ENCODE measurements at regions not wholly inside any gene's neighbourhood (a gene's known extent, or its start where the extent isn't known, plus 50 kb on each side); places are given as distances from the start of the nearest gene placed in this dataset.

- Histone ChIP-seq H3K27ac (no peak overlapping the region), H3K36me3 (no peaks in the 10 kb centered on the region), H3K27me3 (no peaks in the 10 kb centered on the region), H3K4me1 (peaks cover 0 to 2% of the 10 kb centered on the region in 2 donors), H3K4me3 (replicated peaks in 1 of 3) (no peak overlapping the region), H3K9me3 (no peaks in the 10 kb centered on the region)
- intact Hi-C loops (cut with DNase I), result no loop called here
- DNase-seq, result no peak
- TF ChIP-seq POLR2A (IDR thresholded peaks at IDR 0.05) (no peak), CTCF (IDR thresholded peaks at IDR 0.05) (no peak)
- 80 to 92% methylated on average over 5 of the region's 5 CpGs for WGBS, 2 donors
These were observed 155.4 kb upstream of the ARHGAP5 start for GRCh38 chr14:31921721-31922120.

GRCh38 chr14:31926123-31926522 lies 151.0 kb upstream of the ARHGAP5 start:
- no peak overlapping the region for H3K4me3 ChIP-seq (replicated peaks in 1 of 3)
- no peak overlapping the region for H3K27ac ChIP-seq
- WGBS, 2 donors, result 66 to 70% methylated on average over 1 of the region's 1 CpG
- H3K27me3 ChIP-seq, result no peaks in the 10 kb centered on the region
- DNase-seq, result no peak
- intact Hi-C loops (cut with DNase I), result no loop called here
- H3K4me1 ChIP-seq, result peaks cover 13 to 17% of the 10 kb centered on the region in 2 donors
- H3K36me3 ChIP-seq, result no peaks in the 10 kb centered on the region
- TF ChIP-seq POLR2A (IDR thresholded peaks at IDR 0.05) (no peak), CTCF (IDR thresholded peaks at IDR 0.05) (peak in 5 of 6 experiments; percentile 19 to 43 (median 41))
- H3K9me3 ChIP-seq, result no peaks in the 10 kb centered on the region

- H3K27ac ChIP-seq, result peak overlapping the region; percentile 14 to 53 (median 38)
- H3K27me3 ChIP-seq, result no peaks in the 10 kb centered on the region
- DNase-seq, result no peak
- 76 to 85% methylated on average over 6 of the region's 6 CpGs for WGBS, 2 donors
- peaks cover 13 to 17% of the 10 kb centered on the region in 2 donors for H3K4me1 ChIP-seq
- no peaks in the 10 kb centered on the region for H3K36me3 ChIP-seq
- intact Hi-C loops (cut with DNase I), result no loop called here
- TF ChIP-seq POLR2A (IDR thresholded peaks at IDR 0.05) (no peak), CTCF (IDR thresholded peaks at IDR 0.05) (no peak)
- H3K9me3 ChIP-seq, result no peaks in the 10 kb centered on the region
- H3K4me3 ChIP-seq (replicated peaks in 1 of 3), result no peak overlapping the region
These were observed 150.3 kb upstream of the ARHGAP5 start for GRCh38 chr14:31926652-31927347.

GRCh38 chr14:31927348-31927832 lies 149.7 kb upstream of the ARHGAP5 start:
- no peaks in the 10 kb centered on the region for H3K9me3 ChIP-seq
- peaks cover 13 to 17% of the 10 kb centered on the region in 2 donors for H3K4me1 ChIP-seq
- H3K4me3 ChIP-seq (replicated peaks in 1 of 3), result no peak overlapping the region
- TF ChIP-seq CTCF (IDR thresholded peaks at IDR 0.05), result no peak
- TF ChIP-seq POLR2A (IDR thresholded peaks at IDR 0.05), result no peak
- H3K36me3 ChIP-seq, result no peaks in the 10 kb centered on the region
- no peaks in the 10 kb centered on the region for H3K27me3 ChIP-seq
- WGBS, 2 donors, result 9 to 15% methylated on average over 6 of the region's 6 CpGs
- DNase-seq, result peak; percentile 52 to 58
- intact Hi-C loops (cut with DNase I), result no loop called here
- peak overlapping the region; percentile 14 to 53 (median 38) for H3K27ac ChIP-seq

GRCh38 chr14:31930070-31930469 lies 147.0 kb upstream of the ARHGAP5 start:
- Histone ChIP-seq H3K27ac (no peak overlapping the region), H3K4me3 (replicated peaks in 1 of 3) (no peak overlapping the region), H3K27me3 (no peaks in the 10 kb centered on the region), H3K36me3 (no peaks in the 10 kb centered on the region), H3K9me3 (no peaks in the 10 kb centered on the region), H3K4me1 (peaks cover 13 to 17% of the 10 kb centered on the region in 2 donors)
- no peak for DNase-seq
- no peak for TF ChIP-seq POLR2A (IDR thresholded peaks at IDR 0.05)
- TF ChIP-seq CTCF (IDR thresholded peaks at IDR 0.05), result no peak
- WGBS, 2 donors, result 90 to 95% methylated on average over 1 of the region's 1 CpG
- intact Hi-C loops (cut with DNase I), result loop anchor here (10.0 kb wide), 1 partner anchor 325 kb away; no protein-coding TSS in a partner anchor
